HCT116 (cell line): ENCODE measurements at regions not wholly inside any gene's neighbourhood (a gene's known extent, or its start where the extent isn't known, plus 50 kb on each side); places are given as distances from the start of the nearest gene placed in this dataset.

Source experiments
- ATAC-seq: fragments of 200-7000 bp; cut with Tn5 transposase; 2 replicates; pipeline ENCODE4 v1.9.1; 2020; ENCODE audit warnings: mild to moderate bottlenecking, moderate library complexity
- BruUV-seq: library from RNA; stranded (reverse); fragments of 400-500 nt; replicated peaks from 2 replicates; lab custom pipeline; 2021; lab: Mats Ljungman, UMichigan
- CTCF ChIA-PET: fragments of 300-600 bp; sonication (Branson Sonifier 250); formaldehyde crosslinking; loops from one replicate; lab custom pipeline; 2021; ENCODE audit warnings: antibody characterized with exemption; lab: Charles Lee
- POLR2A ChIA-PET: fragments of 300-600, 350-600 bp; sonication (Branson Sonifier 250); formaldehyde crosslinking; loops from one replicate; lab custom pipeline; 2021; ENCODE audit warnings: antibody characterized with exemption; lab: Charles Lee
- RAD21 ChIA-PET, 2 experiments: fragments of 300-600 bp; sonication (Branson Sonifier 250); formaldehyde crosslinking; loops; one replicate each; lab custom pipeline; 2023; ENCODE audit warnings: low total read pairs in 2 of 2; ENCODE audit not compliant: uncharacterized antibody in 2 of 2, unreplicated experiment in 2 of 2, low non-redundant PET in 1 of 2; lab: Charles Lee
- DNase-seq: peaks from one replicate; pipeline ENCODE4 v3.0.0-alpha.2; 2010; ENCODE audit warnings: low read depth, low spot score
- H2AFZ ChIP-seq: fragments of 200-600 bp; shearing (Covaris generic), sonication (generic); 2 replicates; pipeline ENCODE4 v1.6.1; 2017; ENCODE audit warnings: low read depth, mixed run types, mixed read lengths, antibody characterized with exemption, low read length; ENCODE audit not compliant: poor library complexity, severe bottlenecking
- H3K27ac ChIP-seq: 2 replicates; pipeline ENCODE4 v1.5.1; 2012; ENCODE audit warnings: low read depth, low read length
- H3K27me3 ChIP-seq: fragments of 200-600 bp; sonication (generic); 2 replicates; pipeline ENCODE4 v1.6.1; 2016; ENCODE audit warnings: mixed run types, low read length, mixed read lengths; ENCODE audit not compliant: insufficient read depth
- H3K36me3 ChIP-seq, 2 experiments: fragments of 200-500 bp in 1 of 2; fragments of 200-600 bp in 1 of 2; sonication (Bioruptor generic) in 1 of 2; sonication (generic) in 1 of 2; 2 replicates each; pipeline versions ENCODE4 v1.5.1 to v1.6.1; 2014 to 2016; ENCODE audit warnings: low read length in 2 of 2, inconsistent platforms in 1 of 2, mixed read lengths in 1 of 2, mixed run types in 1 of 2; ENCODE audit not compliant: insufficient read depth in 2 of 2, control insufficient read depth in 1 of 2
- H3K4me1 ChIP-seq, 2 experiments: fragments of 200-600 bp in 1 of 2; sonication (generic) in 1 of 2; 2 replicates each; pipeline versions ENCODE4 v1.5.1 to v1.6.1; 2012 to 2017; ENCODE audit warnings: low read length in 2 of 2, inconsistent platforms in 1 of 2, mild to moderate bottlenecking in 1 of 2, mixed read lengths in 1 of 2, mixed run types in 1 of 2, moderate library complexity in 1 of 2; ENCODE audit not compliant: insufficient read depth in 2 of 2, control insufficient read depth in 1 of 2
- H3K4me2 ChIP-seq: fragments of 200-600 bp; sonication (generic); 2 replicates; pipeline ENCODE4 v1.6.1; 2017; ENCODE audit warnings: mixed run types, low read length, mixed read lengths
- H3K4me3 ChIP-seq, 2 experiments: fragments of 200-600 bp in 1 of 2; sonication (generic) in 1 of 2; replicated peaks in 1 of 2; 2 replicates each; pipeline ENCODE4 v1.5.1; 2011 to 2016; ENCODE audit warnings: low read length in 2 of 2, control low read depth in 1 of 2, low read depth in 1 of 2, mild to moderate bottlenecking in 1 of 2, mixed read lengths in 1 of 2, mixed run types in 1 of 2
- H3K79me2 ChIP-seq: fragments of 200-600 bp; sonication (generic); 2 replicates; pipeline ENCODE4 v1.6.1; 2017; ENCODE audit warnings: mild to moderate bottlenecking, mixed run types, low read length, moderate library complexity, mixed read lengths; ENCODE audit not compliant: insufficient read depth
- H3K9ac ChIP-seq: fragments of 200-600 bp; sonication (generic); 2 replicates; pipeline ENCODE4 v1.6.1; 2016; ENCODE audit warnings: low read length, mixed read lengths
- H3K9me2 ChIP-seq: fragments of 200-600 bp; sonication (generic), shearing (Covaris generic); 2 replicates; pipeline ENCODE4 v1.6.1; 2017; ENCODE audit warnings: mixed run types, mild to moderate bottlenecking, moderate library complexity; ENCODE audit not compliant: insufficient read depth
- H3K9me3 ChIP-seq, 2 experiments: fragments of 200-500 bp in 1 of 2; fragments of 200-600 bp in 1 of 2; sonication (Bioruptor generic) in 1 of 2; sonication (generic) in 1 of 2; 2 replicates each; pipeline ENCODE4 v1.6.1; 2014 to 2017; ENCODE audit warnings: low read length in 2 of 2, mixed read lengths in 2 of 2, inconsistent platforms in 1 of 2, low read depth in 1 of 2, mild to moderate bottlenecking in 1 of 2, mixed run types in 1 of 2, moderate library complexity in 1 of 2; ENCODE audit not compliant: control insufficient read depth in 1 of 2, insufficient read depth in 1 of 2
- H4K20me1 ChIP-seq: fragments of 200-600 bp; sonication (generic), shearing (Covaris generic); 2 replicates; pipeline ENCODE4 v1.6.1; 2017; ENCODE audit warnings: mixed run types, mild to moderate bottlenecking, moderate library complexity; ENCODE audit not compliant: insufficient read depth
- JUND ChIP-seq: IDR thresholded peaks from 2 replicates; pipeline ENCODE4 v1.6.1; 2012
- POLR2AphosphoS5 ChIP-seq: IDR thresholded peaks from 2 replicates; pipeline ENCODE4 v1.6.1; 2011; ENCODE audit warnings: mild to moderate bottlenecking, low read depth, low read length, moderate library complexity
- RAD21 ChIP-seq: IDR thresholded peaks from 2 replicates; pipeline ENCODE4 v1.6.1; 2012; ENCODE audit warnings: low read depth, mild to moderate bottlenecking
- REST ChIP-seq: IDR thresholded peaks from 2 replicates; pipeline ENCODE4 v1.6.1; 2012; ENCODE audit warnings: low read depth
- YY1 ChIP-seq: IDR thresholded peaks from 2 replicates; pipeline ENCODE4 v1.6.1; 2011; ENCODE audit warnings: low read length, low read depth, moderate library complexity, mild to moderate bottlenecking; ENCODE audit not compliant: insufficient replicate concordance; ENCODE audit errors: extremely low read depth
- ZNF274 ChIP-seq: fragments of 200-500 bp; sonication (Bioruptor generic); IDR thresholded peaks from 2 replicates; pipeline ENCODE4 v1.6.1; 2014; ENCODE audit warnings: mild to moderate bottlenecking, low read depth, low read length, inconsistent platforms
- intact Hi-C: fragments of 100-400 bp; cut with micrococcal nuclease; formaldehyde crosslinking; loops from 2 replicates; pipeline ENCODE4 v1.10.0; 2022

- intact Hi-C loops, result no loop called here
- no peak overlapping the region for H2AFZ ChIP-seq
- H4K20me1 ChIP-seq, result no peaks in the 10 kb centered on the region
- RAD21 ChIA-PET, result no interaction called here
- H3K4me1 ChIP-seq, result no peaks in the 10 kb centered on the region
- peaks cover 5 to 20% of the 10 kb centered on the region in 2 experiments; a peak in 2 of 4 replicates for H3K9me3 ChIP-seq
- no peak overlapping the region for H3K9ac ChIP-seq
- CTCF ChIA-PET, result no interaction called here
- ATAC-seq (no peak), DNase-seq (no peak)
- no peaks in the 10 kb centered on the region for H3K36me3 ChIP-seq
- no peaks in the 10 kb centered on the region for H3K9me2 ChIP-seq
- no peak overlapping the region for H3K27ac ChIP-seq
- no TSS peak for BruUV-seq
- no peak overlapping the region for H3K4me3 ChIP-seq
- POLR2A ChIA-PET, result no interaction called here
- H3K4me2 ChIP-seq, result no peak overlapping the region
- H3K27me3 ChIP-seq, result no peaks in the 10 kb centered on the region
- no peaks in the 10 kb centered on the region for H3K79me2 ChIP-seq
- TF ChIP-seq JUND (no peak), REST (no peak), POLR2AphosphoS5 (no peak), RAD21 (no peak)
These were observed 154.0 kb upstream of the KCNJ16 start for GRCh38 chr17:69921046-69921445.

- BruUV-seq, result no TSS peak
- Histone ChIP-seq H3K4me3 (no peak overlapping the region), H2AFZ (no peak overlapping the region), H3K36me3 (no peaks in the 10 kb centered on the region), H3K27ac (no peak overlapping the region), H3K4me2 (no peak overlapping the region), H3K9me3 (peaks cover 13 to 17% of the 10 kb centered on the region in 2 experiments; a peak in 2 of 4 replicates), H3K4me1 (no peaks in the 10 kb centered on the region), H3K9me2 (no peaks in the 10 kb centered on the region), H3K79me2 (no peaks in the 10 kb centered on the region), H3K27me3 (no peaks in the 10 kb centered on the region), H4K20me1 (no peaks in the 10 kb centered on the region), H3K9ac (no peak overlapping the region)
- TF ChIP-seq YY1 (no peak), JUND (no peak), ZNF274 (no peak)
- ChIA-PET POLR2A (no interaction called here), RAD21 (no interaction called here), CTCF (no interaction called here)
- ATAC-seq (no peak), DNase-seq (no peak)
- intact Hi-C loops, result no loop called here
These were observed 146.4 kb upstream of the KCNJ16 start for GRCh38 chr17:69928611-69929010.
